Loucy (cell line): ENCODE measurements at regions not wholly inside any gene's neighbourhood (a gene's known extent, or its start where the extent isn't known, plus 50 kb on each side); places are given as distances from the start of the nearest gene placed in this dataset.

Source experiments
- H2AFZ ChIP-seq: fragments of 200-600 bp; sonication (generic); 2 replicates; pipeline ENCODE4 v1.6.0; 2016; ENCODE audit warnings: antibody characterized with exemption, mild to moderate bottlenecking, low read length, moderate library complexity
- H3F3A ChIP-seq: fragments of 200-600 bp; 2 replicates; pipeline ENCODE4 v1.6.0; 2016; ENCODE audit warnings: antibody characterized with exemption, low read depth, mild to moderate bottlenecking
- H3K27me3 ChIP-seq: fragments of 200-600 bp; sonication (generic); 2 replicates; pipeline ENCODE4 v1.6.1; 2014; ENCODE audit warnings: low read length, mild to moderate bottlenecking; ENCODE audit not compliant: insufficient read depth, poor library complexity, severe bottlenecking
- H3K36me3 ChIP-seq: fragments of 200-600 bp; sonication (generic); 2 replicates; pipeline ENCODE4 v1.6.1; 2016; ENCODE audit warnings: low read length; ENCODE audit not compliant: insufficient read depth
- H3K4me1 ChIP-seq: fragments of 200-600 bp; sonication (generic); 2 replicates; pipeline ENCODE4 v1.5.1; 2014; ENCODE audit warnings: low read length, mild to moderate bottlenecking; ENCODE audit not compliant: insufficient read depth, poor library complexity, severe bottlenecking
- H3K4me2 ChIP-seq: fragments of 200-600 bp; sonication (generic); 2 replicates; pipeline ENCODE4 v1.6.0; 2014; ENCODE audit warnings: antibody characterized with exemption, low read length, low read depth, mild to moderate bottlenecking; ENCODE audit not compliant: poor library complexity, severe bottlenecking
- H3K4me3 ChIP-seq: fragments of 200-600 bp; sonication (generic); 2 replicates; pipeline ENCODE4 v1.5.1; 2014; ENCODE audit warnings: low read length, mild to moderate bottlenecking, mixed read lengths; ENCODE audit not compliant: poor library complexity, severe bottlenecking
- H3K79me2 ChIP-seq: fragments of 200-600 bp; sonication (generic); 2 replicates; pipeline ENCODE4 v1.6.1; 2014; ENCODE audit warnings: low read length; ENCODE audit not compliant: insufficient read depth
- H3K9ac ChIP-seq: fragments of 200-600 bp; sonication (generic); 2 replicates; pipeline ENCODE4 v1.6.0; 2014; ENCODE audit warnings: mild to moderate bottlenecking, low read depth, low read length, moderate library complexity; ENCODE audit not compliant: poor library complexity, severe bottlenecking
- H3K9me2 ChIP-seq: fragments of 200-600 bp; sonication (generic); replicated peaks from 2 replicates; pipeline ENCODE4 v1.6.1; 2016; ENCODE audit warnings: low read depth, low read length, mixed read lengths
- H3K9me3 ChIP-seq: fragments of 200-600 bp; sonication (generic); 2 replicates; pipeline ENCODE4 v1.6.1; 2014; ENCODE audit warnings: mild to moderate bottlenecking, antibody characterized with exemption, low read length, low read depth; ENCODE audit not compliant: insufficient read depth
- H4K20me1 ChIP-seq: fragments of 200-600 bp; sonication (generic); 2 replicates; pipeline ENCODE4 v1.6.0; 2014; ENCODE audit warnings: antibody characterized with exemption, low read length, mild to moderate bottlenecking; ENCODE audit not compliant: insufficient read depth, poor library complexity, severe bottlenecking
- EZH2phosphoT487 ChIP-seq: fragments of 200-600 bp; IDR thresholded peaks from 2 replicates; pipeline ENCODE4 v1.6.1; 2018; ENCODE audit warnings: antibody characterized with exemption, mild to moderate bottlenecking, moderate library complexity, borderline replicate concordance
- TF ChIP-seq, protein P1 (sequence below): fragments of 200-600 bp; sonication (generic); conservative IDR thresholded peaks from 2 replicates; pipeline ENCODE4 v1.5.1; 2014; ENCODE audit warnings: mild to moderate bottlenecking, antibody characterized with exemption, low read length

DNA sequence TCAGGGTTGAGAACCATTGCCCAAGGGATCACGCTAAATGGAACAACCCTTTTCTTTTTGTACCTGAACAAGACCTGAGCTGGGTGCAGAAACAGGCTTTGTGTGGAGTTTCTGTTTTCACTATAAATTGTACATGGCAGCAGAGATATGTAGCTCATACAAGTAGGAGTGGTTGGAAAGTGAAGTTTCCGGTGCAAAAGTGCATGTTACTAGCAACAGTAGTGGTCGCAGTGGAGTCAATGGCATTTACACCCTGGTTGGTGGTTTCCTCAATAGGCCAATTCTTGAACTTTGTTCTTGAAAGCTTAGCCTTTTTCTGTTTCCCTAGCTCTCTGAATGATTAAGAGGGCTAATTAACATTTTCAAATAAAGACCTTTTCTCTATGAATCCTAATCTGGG is 170.7 kb downstream of the NEBL start:
- H3K36me3 ChIP-seq = no peaks in the 10 kb centered on the region

DNA sequence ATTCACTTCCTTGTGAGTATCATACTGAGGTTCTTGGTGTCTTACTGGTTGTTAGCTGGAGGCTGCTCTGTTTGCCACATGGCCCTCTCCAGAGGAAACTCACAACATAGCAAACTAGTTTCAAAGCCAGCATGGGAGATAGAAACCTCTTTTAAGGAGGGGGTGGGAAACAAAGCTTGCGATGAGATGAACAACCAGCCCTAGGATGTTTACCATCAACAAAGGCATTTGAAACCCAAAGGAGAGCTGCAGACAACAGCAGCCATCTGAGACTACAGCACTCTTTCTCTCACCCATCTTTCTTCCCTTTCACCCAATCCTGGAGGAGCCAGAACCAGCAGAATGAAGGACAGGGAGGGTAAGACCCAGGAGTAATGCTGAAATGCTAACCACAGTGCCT is 182.1 kb downstream of the NEBL start:
- H3K9me2 ChIP-seq = no peaks in the 10 kb centered on the region
- TF ChIP-seq, protein P1, sequence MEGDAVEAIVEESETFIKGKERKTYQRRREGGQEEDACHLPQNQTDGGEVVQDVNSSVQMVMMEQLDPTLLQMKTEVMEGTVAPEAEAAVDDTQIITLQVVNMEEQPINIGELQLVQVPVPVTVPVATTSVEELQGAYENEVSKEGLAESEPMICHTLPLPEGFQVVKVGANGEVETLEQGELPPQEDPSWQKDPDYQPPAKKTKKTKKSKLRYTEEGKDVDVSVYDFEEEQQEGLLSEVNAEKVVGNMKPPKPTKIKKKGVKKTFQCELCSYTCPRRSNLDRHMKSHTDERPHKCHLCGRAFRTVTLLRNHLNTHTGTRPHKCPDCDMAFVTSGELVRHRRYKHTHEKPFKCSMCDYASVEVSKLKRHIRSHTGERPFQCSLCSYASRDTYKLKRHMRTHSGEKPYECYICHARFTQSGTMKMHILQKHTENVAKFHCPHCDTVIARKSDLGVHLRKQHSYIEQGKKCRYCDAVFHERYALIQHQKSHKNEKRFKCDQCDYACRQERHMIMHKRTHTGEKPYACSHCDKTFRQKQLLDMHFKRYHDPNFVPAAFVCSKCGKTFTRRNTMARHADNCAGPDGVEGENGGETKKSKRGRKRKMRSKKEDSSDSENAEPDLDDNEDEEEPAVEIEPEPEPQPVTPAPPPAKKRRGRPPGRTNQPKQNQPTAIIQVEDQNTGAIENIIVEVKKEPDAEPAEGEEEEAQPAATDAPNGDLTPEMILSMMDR = no peak
- TF ChIP-seq EZH2phosphoT487 = no peak
- H3F3A ChIP-seq = no peaks in the 10 kb centered on the region
- no peaks in the 10 kb centered on the region for H3K4me1 ChIP-seq
- H3K4me3 ChIP-seq = no peak overlapping the region
- no peaks in the 10 kb centered on the region for H4K20me1 ChIP-seq
- no peak overlapping the region for H2AFZ ChIP-seq
- H3K9ac ChIP-seq = no peak overlapping the region
- no peaks in the 10 kb centered on the region for H3K36me3 ChIP-seq
- no peaks in the 10 kb centered on the region; the same call in 1 of the 2 replicates for H3K9me3 ChIP-seq
- H3K27me3 ChIP-seq = no peaks in the 10 kb centered on the region
- no peaks in the 10 kb centered on the region for H3K79me2 ChIP-seq
- no peak overlapping the region for H3K4me2 ChIP-seq

More for the DNA sequence above, 170.7 kb downstream of the NEBL start:
- H3F3A ChIP-seq = no peaks in the 10 kb centered on the region
- 0 out of 2 replicates have a peak, but pooled peaks cover 3% of the 10 kb centered on the region for H3K9me3 ChIP-seq
- TF ChIP-seq EZH2phosphoT487 = no peak
- TF ChIP-seq, protein P1 = no peak
- H2AFZ ChIP-seq = no peak overlapping the region
- no peaks in the 10 kb centered on the region for H4K20me1 ChIP-seq
- H3K27me3 ChIP-seq = no peaks in the 10 kb centered on the region
- H3K9me2 ChIP-seq = no peaks in the 10 kb centered on the region
- H3K4me1 ChIP-seq = no peaks in the 10 kb centered on the region
- no peak overlapping the region for H3K4me2 ChIP-seq
- H3K79me2 ChIP-seq = no peaks in the 10 kb centered on the region
- no peak overlapping the region for H3K4me3 ChIP-seq
- H3K9ac ChIP-seq = no peak overlapping the region

DNA sequence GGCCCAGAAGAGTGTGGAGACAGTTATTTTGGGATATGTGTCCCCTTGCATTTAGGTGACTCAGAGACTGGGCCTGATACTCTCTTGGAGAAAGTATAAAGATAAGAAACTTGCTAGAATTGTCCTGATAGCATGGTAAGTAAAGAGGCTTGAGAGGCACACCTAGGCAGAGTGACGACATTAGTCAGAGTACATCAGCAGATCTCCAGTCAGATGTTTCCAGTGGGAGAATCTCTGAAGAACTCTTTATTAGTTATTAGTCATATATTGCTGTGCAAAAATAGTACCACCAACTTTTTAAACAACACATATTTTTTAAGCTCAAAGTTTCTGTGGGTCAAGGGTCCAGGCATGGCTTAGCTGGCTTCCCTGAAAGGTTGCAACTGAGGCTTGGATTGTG is 182.6 kb downstream of the NEBL start:
- Histone ChIP-seq H3K9me3 (no peaks in the 10 kb centered on the region; the same call in 1 of the 2 replicates), H4K20me1 (no peaks in the 10 kb centered on the region), H3F3A (no peaks in the 10 kb centered on the region), H3K9ac (no peak overlapping the region), H3K36me3 (no peaks in the 10 kb centered on the region), H2AFZ (no peak overlapping the region), H3K4me1 (no peaks in the 10 kb centered on the region), H3K27me3 (no peaks in the 10 kb centered on the region), H3K4me3 (no peak overlapping the region), H3K4me2 (no peak overlapping the region), H3K9me2 (no peaks in the 10 kb centered on the region), H3K79me2 (no peaks in the 10 kb centered on the region)
- TF ChIP-seq EZH2phosphoT487 = no peak
- TF ChIP-seq, protein P1 = no peak
